GM12891 (cell line): ENCODE measurements at regions not wholly inside any gene's neighbourhood (a gene's known extent, or its start where the extent isn't known, plus 50 kb on each side); places are given as distances from the start of the nearest gene placed in this dataset.

ENCODE experiments used
- PAX5 ChIP-seq: IDR thresholded peaks from 2 replicates; pipeline ENCODE4 v1.6.1; 2011; ENCODE audit warnings: low read length, moderate library complexity, mild to moderate bottlenecking; ENCODE audit not compliant: insufficient read depth, severe bottlenecking
- POLR2AphosphoS5 ChIP-seq: IDR thresholded peaks from 2 replicates; pipeline ENCODE4 v1.6.1; 2011; ENCODE audit warnings: low read depth, low read length, control low read depth
- TAF1 ChIP-seq: IDR thresholded peaks from 2 replicates; pipeline ENCODE4 v1.6.1; 2011; ENCODE audit warnings: low read depth, low read length, control low read depth

DNA sequence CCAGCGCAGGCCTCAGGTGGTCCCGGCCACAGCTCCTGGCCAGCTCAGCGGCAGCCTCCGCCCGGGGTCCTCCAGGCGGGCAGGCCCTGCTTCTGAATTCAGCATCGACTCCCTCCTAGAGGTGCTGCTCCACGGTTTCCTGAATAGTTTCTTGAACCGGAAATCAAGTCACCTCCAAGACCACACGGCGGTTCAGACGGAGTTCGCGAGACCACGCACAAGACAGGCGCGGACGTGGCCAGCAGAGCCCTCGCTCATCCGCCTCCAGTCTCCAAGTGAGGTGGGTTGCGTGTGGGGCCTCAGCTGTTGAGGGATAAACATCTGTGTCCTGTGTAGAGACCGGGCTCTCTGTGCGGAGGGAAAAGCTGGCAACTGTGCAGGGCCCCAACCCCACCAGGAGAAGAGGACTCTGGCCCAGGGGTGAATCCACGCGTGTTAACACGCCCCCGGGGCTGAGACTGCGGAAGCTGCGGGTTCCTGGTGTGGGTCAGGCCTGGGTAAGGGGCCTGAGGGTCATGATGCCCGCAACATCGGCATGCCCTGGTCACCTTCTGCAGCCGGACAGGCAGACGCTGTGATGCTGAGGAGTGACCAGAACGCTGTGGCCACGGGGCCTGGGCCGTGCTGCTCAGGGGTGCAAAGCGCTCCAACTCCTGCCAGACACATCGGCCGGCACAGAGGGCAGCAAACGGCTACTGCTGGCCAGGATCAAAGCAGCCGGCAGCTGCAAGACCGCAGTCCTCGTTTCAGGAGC, 55.0 kb upstream of the METRNL start:
- TF ChIP-seq PAX5 (no peak), POLR2AphosphoS5 (no peak), TAF1 (no peak)
